Activated naive CD4-positive, alpha-beta T cell treated with anti-CD3 and anti-CD28 coated beads for 36 hours (primary cell): ENCODE measurements at regions not wholly inside any gene's neighbourhood (a gene's known extent, or its start where the extent isn't known, plus 50 kb on each side); places are given as distances from the start of the nearest gene placed in this dataset.
"Not testable (repeated sequence)": the region's sequence is repeated elsewhere in the genome, so short reads cannot be mapped to it uniquely, and the experiment has no call there.

Source experiments
- CTCF ChIA-PET: fragments of 350-600 bp; sonication (Branson Sonifier 250); formaldehyde crosslinking; loops from one replicate; lab custom pipeline; 2021; ENCODE audit warnings: antibody characterized with exemption; lab: Charles Lee
- DNase-seq: peaks from one replicate; pipeline ENCODE4 v3.0.0-alpha.2; 2020
- H3K27ac Mint-ChIP-seq: one replicate; pipeline ENCODE4 v1.8.0; 2021; ENCODE audit warnings: mild to moderate bottlenecking, mixed read lengths
- H3K27me3 Mint-ChIP-seq: one replicate; pipeline ENCODE4 v1.8.0; 2021; ENCODE audit warnings: low read depth, mixed read lengths
- H3K36me3 Mint-ChIP-seq: one replicate; pipeline ENCODE4 v1.8.0; 2021; ENCODE audit warnings: low read depth, mixed read lengths
- H3K4me1 Mint-ChIP-seq: one replicate; pipeline ENCODE4 v1.8.0; 2021; ENCODE audit warnings: low read depth, mixed read lengths
- H3K4me3 Mint-ChIP-seq: one replicate; pipeline ENCODE4 v1.8.0; 2021; ENCODE audit warnings: mild to moderate bottlenecking, moderate library complexity, mixed read lengths
- H3K9me3 Mint-ChIP-seq: one replicate; pipeline ENCODE4 v1.8.0; 2021; ENCODE audit warnings: mixed read lengths
- intact Hi-C: fragments of 100-400 bp; cut with micrococcal nuclease; formaldehyde crosslinking; loops from one replicate; pipeline ENCODE4 v1.15.1; 2023

DNA sequence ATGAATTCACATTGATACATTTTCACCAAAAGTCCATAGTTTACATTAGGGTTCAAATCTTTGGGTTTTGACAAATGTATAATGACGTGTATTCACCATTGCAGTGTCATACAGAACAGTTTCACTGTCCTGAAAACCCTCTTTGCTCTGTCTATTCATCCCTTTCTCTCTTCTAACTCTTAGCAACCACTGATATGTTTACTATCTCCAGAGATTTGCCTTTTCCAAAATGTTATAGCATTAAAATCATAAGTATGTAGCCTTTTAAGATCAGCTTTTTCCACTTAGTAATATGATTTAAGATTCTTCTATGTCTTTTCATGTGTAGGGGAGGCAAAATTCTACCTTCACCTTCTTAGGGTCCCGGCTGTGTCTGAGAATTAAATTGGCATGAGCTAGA is 203.8 kb downstream of the TPRG1 start:
- Mint-ChIP-seq H3K4me1 (no peaks in the 10 kb centered on the region), H3K27me3 (no peaks in the 10 kb centered on the region), H3K9me3 (peaks cover 13% of the 10 kb centered on the region), H3K4me3 (no peak overlapping the region), H3K36me3 (peaks cover 4% of the 10 kb centered on the region), H3K27ac (no peak overlapping the region)
- intact Hi-C loops: no loop called here
- DNase-seq: no peak
- CTCF ChIA-PET: no interaction called here

DNA sequence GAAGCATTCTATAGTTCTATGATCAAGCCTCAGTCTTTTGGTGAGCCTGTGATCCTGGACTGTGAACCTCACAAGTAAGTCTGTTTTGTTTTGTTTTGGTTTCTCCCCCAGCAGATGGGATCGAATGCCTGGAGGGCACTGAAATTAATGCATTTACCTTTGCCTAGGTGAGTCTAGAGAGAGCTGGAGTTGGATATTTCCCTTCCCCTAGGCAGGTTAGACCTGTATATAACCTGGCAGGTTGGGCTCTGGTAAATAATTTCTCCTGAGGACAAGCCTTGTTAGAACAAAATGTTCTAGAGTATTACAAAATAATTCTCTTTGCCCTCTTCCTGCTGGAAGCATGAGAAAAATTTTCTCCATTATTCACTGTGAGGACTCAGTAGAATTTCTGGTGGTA is 211.9 kb downstream of the TPRG1 start:
- Mint-ChIP-seq H3K27ac (no peak overlapping the region), H3K27me3 (no peaks in the 10 kb centered on the region), H3K4me1 (no peaks in the 10 kb centered on the region), H3K36me3 (no peaks in the 10 kb centered on the region), H3K4me3 (no peak overlapping the region), H3K9me3 (peaks cover 5% of the 10 kb centered on the region)
- no peak for DNase-seq
- intact Hi-C loops: no loop called here
- CTCF ChIA-PET: no interaction called here

DNA sequence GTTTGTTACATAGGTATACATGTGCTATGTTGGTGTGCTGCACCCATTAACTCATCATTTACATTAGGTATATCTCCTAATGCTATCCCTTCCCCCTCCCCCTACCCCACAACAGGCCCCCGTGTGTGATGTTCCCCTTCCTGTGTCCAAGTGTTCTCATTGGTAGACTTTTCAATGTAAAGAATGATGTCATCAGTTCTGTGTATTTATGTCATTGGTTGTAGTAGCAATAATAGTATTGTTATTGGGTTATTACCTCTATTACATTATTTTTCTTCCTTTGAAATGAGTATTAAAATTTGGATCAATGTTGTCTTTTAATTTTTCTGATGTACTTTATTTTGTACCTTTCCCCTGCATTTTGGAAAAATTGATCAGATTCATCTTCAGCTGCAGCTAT is 214.1 kb downstream of the TPRG1 start:
- H3K36me3 Mint-ChIP-seq, H3K27me3 Mint-ChIP-seq, intact Hi-C loops, DNase-seq, H3K4me1 Mint-ChIP-seq, H3K9me3 Mint-ChIP-seq, H3K27ac Mint-ChIP-seq, CTCF ChIA-PET, H3K4me3 Mint-ChIP-seq: not testable (repeated sequence)

DNA sequence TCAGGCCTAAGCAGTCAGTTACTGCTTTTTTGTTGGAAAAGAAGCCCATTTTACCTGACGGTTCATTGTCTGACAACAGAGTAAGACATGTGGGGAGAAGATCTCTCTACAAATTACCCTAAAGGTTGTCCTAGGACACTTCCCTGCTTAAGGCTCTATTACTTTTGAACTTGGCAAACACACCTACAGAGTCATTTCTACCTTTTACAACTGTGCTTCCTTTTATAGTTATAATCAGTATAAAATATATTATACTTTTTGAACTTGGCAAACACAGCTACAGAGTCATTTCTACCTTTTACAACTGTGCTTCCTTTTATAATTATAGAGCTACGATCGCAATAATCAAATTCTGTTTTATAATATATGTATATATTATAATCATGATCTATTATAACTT is 215.0 kb downstream of the TPRG1 start:
- CTCF ChIA-PET: no interaction called here
- Mint-ChIP-seq H3K4me3 (no peak overlapping the region), H3K36me3 (no peaks in the 10 kb centered on the region), H3K4me1 (peaks cover 2% of the 10 kb centered on the region), H3K27ac (no peak overlapping the region), H3K9me3 (peaks cover 5% of the 10 kb centered on the region), H3K27me3 (no peaks in the 10 kb centered on the region)
- intact Hi-C loops: no loop called here
- DNase-seq: no peak

DNA sequence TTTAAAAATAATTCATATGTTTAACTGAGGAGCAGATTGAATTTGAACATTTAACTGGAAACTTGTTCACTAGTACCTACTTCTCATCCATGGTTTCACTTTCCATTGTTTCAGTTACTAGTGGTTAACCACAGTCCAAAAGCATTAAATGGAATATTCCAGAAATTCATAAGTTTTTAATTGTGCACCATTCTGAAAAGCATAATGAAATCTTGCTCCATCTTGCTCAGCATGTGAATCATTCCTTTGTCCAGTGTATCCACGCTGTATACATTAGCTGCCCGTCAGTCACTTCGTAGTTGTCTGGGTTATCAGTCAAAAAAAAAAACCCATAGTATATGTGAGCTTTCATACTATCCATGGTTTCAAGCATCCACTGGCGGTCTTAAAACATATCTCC is 217.6 kb downstream of the TPRG1 start:
- Mint-ChIP-seq H3K9me3 (no peaks in the 10 kb centered on the region), H3K4me1 (peaks cover 4% of the 10 kb centered on the region), H3K27me3 (no peaks in the 10 kb centered on the region), H3K27ac (no peak overlapping the region), H3K36me3 (no peaks in the 10 kb centered on the region), H3K4me3 (no peak overlapping the region)
- intact Hi-C loops: no loop called here
- no peak for DNase-seq
- CTCF ChIA-PET: no interaction called here

DNA sequence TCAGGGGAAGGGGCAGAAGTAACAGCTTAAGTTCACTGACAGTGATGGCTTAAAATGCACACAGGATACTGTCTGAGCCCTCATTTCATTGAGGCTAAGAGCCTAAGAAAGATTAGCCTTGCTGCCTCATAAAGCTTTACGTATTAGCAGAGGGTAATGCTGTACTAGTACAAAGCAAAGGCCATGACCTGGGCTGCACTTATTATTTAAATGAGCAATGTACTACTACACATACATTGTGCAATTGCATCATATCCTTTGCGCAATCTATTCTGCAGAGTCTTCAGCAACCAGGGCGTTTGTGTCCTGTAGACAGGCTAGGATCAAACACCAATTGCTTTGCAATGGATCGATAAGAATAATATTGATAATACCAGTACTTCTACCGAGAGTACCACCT is 221.8 kb downstream of the TPRG1 start:
- H3K27me3 Mint-ChIP-seq: no peaks in the 10 kb centered on the region
- CTCF ChIA-PET: no interaction called here
- H3K36me3 Mint-ChIP-seq: no peaks in the 10 kb centered on the region
- peaks cover 5% of the 10 kb centered on the region for H3K4me1 Mint-ChIP-seq
- intact Hi-C loops: no loop called here
- no peak for DNase-seq
- H3K9me3 Mint-ChIP-seq: no peaks in the 10 kb centered on the region
- no peak overlapping the region for H3K4me3 Mint-ChIP-seq
- no peak overlapping the region for H3K27ac Mint-ChIP-seq

DNA sequence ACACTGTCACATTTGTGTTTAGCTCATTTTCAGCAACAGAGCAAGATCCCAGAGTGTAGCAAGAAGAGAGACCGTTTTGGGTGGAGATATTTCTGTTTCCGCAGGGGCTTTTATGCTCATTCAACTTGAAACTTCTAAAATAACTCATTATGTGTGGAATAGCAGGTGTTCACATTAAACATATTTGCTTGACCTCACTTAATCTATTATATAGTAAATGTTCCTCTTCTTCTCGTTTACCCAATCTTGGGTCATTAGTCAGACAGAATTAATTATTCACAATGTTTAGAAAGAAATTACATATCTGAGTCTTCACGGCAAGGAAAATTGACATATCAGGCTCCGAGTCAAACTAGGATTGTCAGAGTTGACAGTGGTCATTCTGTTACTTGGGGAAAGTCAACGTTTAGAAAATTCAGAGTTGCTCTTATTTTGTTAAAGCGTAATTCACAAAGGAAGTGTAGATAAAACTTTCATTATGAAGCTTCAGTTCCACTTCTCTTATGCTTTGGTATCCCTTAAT is 222.9 kb downstream of the TPRG1 start:
- CTCF ChIA-PET: no interaction called here
- intact Hi-C loops: no loop called here
- H3K27ac Mint-ChIP-seq: no peak overlapping the region
- no peaks in the 10 kb centered on the region for H3K36me3 Mint-ChIP-seq
- H3K27me3 Mint-ChIP-seq: no peaks in the 10 kb centered on the region
- H3K9me3 Mint-ChIP-seq: no peaks in the 10 kb centered on the region
- peaks cover 3% of the 10 kb centered on the region for H3K4me1 Mint-ChIP-seq
- no peak overlapping the region for H3K4me3 Mint-ChIP-seq
- no peak for DNase-seq

DNA sequence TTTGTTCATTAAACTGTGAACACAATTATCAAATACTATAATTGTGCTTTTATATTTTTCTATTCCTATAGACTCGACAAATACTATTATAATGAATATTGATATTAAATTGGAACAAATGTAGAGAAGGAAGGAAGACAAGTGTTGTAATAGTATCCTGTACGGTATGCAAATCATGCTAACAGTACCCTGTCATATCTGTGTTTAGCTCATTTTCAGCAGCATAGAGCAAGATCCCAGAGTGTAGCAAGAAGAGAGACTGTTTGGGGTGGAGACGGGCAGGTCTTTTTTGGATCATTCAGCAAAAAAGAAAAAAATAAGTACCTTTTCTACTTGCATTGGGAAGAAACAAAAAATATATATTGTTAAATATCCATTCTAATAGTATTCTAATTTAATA is 224.1 kb downstream of the TPRG1 start:
- peaks cover 3% of the 10 kb centered on the region for H3K4me1 Mint-ChIP-seq
- DNase-seq: no peak
- no peaks in the 10 kb centered on the region for H3K36me3 Mint-ChIP-seq
- no peaks in the 10 kb centered on the region for H3K9me3 Mint-ChIP-seq
- intact Hi-C loops: no loop called here
- CTCF ChIA-PET: no interaction called here
- no peak overlapping the region for H3K4me3 Mint-ChIP-seq
- no peaks in the 10 kb centered on the region for H3K27me3 Mint-ChIP-seq
- H3K27ac Mint-ChIP-seq: no peak overlapping the region

DNA sequence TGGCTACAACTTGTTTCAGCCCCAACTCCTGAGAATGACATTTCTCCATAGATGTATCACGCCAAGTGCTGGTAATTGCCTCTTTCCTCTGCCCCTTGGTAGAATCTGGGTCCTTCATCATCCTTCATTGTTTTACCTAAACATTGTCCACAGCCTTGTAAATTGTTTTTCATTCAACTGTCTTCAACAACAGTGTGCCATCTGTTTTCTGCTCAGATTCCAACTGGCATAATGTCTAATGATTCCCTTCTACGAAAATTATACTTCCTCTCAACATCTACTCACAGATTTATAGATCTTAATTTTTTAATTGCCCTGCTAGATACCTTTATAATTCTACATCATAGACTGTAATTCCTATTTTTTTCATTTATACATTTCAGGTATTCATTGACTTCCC is 226.9 kb downstream of the TPRG1 start:
- no peaks in the 10 kb centered on the region for H3K27me3 Mint-ChIP-seq
- peaks cover 3% of the 10 kb centered on the region for H3K4me1 Mint-ChIP-seq
- no peaks in the 10 kb centered on the region for H3K9me3 Mint-ChIP-seq
- CTCF ChIA-PET: no interaction called here
- H3K36me3 Mint-ChIP-seq: no peaks in the 10 kb centered on the region
- H3K27ac Mint-ChIP-seq: no peak overlapping the region
- intact Hi-C loops: no loop called here
- H3K4me3 Mint-ChIP-seq: no peak overlapping the region
- no peak for DNase-seq

DNA sequence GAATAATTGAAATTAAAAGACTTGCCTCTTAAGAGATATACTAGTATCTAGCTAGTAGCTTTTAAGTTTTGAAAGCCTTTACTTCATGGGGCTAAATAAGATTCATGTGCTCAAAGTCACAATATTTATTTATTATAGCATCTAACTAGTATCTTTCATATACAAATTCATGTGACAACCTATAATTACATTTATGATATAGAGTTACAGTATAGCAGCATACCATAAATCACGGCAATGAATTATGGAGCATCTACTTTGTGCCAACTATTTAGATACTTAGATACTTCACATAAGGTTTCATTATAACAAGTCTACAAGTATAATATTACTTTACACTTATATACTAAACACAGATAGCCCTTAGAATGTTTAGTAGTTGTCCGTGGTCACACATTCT is 229.4 kb downstream of the TPRG1 start:
- peaks cover 8% of the 10 kb centered on the region for H3K4me1 Mint-ChIP-seq
- no peak for DNase-seq
- no peaks in the 10 kb centered on the region for H3K9me3 Mint-ChIP-seq
- H3K4me3 Mint-ChIP-seq: no peak overlapping the region
- CTCF ChIA-PET: no interaction called here
- intact Hi-C loops: no loop called here
- no peak overlapping the region for H3K27ac Mint-ChIP-seq
- H3K36me3 Mint-ChIP-seq: no peaks in the 10 kb centered on the region
- no peaks in the 10 kb centered on the region for H3K27me3 Mint-ChIP-seq

DNA sequence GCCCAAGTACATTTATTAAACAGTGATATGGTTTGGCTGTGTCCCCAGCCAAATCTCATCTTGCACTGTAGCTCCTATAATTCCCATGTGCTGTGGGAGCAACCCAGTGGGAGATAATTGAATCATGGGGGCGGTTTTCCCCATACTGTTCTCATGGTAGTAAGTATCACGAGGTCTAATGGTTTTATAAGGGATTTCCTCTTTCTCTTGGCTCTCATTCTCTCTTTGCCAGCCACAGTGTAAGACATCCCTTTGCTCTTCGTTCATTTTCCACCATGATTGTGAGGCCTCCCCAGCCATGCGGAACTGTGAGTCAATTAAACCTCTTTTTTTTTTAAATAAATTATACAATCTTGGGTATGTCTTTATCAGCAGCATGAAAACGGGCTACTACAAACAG is 228.0 kb upstream of the TP63 start:
- no peaks in the 10 kb centered on the region for H3K9me3 Mint-ChIP-seq
- H3K27me3 Mint-ChIP-seq: no peaks in the 10 kb centered on the region
- CTCF ChIA-PET: no interaction called here
- H3K4me1 Mint-ChIP-seq: peaks cover 8% of the 10 kb centered on the region
- intact Hi-C loops: no loop called here
- no peak overlapping the region for H3K27ac Mint-ChIP-seq
- no peaks in the 10 kb centered on the region for H3K36me3 Mint-ChIP-seq
- DNase-seq: no peak
- H3K4me3 Mint-ChIP-seq: no peak overlapping the region

DNA sequence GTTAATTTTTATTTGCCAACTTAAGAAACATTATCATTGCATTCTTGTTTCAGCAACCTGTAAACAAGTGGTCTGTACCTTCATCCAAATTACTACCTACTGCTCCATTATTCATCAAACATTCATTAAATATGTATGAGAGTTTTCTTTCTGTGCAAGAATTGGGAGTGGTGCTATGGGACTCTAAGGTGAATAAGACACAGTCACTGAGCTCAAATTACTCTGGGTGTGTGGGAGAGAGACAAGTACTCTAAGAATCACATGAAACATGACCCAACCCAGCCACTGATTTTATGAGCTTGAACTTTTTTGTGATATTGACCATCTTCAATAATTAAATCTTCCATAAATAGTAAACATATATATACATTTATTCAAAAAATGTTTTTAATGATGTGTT is 227.2 kb upstream of the TP63 start:
- Mint-ChIP-seq H3K27me3 (no peaks in the 10 kb centered on the region), H3K4me3 (no peak overlapping the region), H3K4me1 (peaks cover 8% of the 10 kb centered on the region), H3K9me3 (no peaks in the 10 kb centered on the region), H3K27ac (no peak overlapping the region), H3K36me3 (no peaks in the 10 kb centered on the region)
- intact Hi-C loops: no loop called here
- CTCF ChIA-PET: no interaction called here
- DNase-seq: no peak

DNA sequence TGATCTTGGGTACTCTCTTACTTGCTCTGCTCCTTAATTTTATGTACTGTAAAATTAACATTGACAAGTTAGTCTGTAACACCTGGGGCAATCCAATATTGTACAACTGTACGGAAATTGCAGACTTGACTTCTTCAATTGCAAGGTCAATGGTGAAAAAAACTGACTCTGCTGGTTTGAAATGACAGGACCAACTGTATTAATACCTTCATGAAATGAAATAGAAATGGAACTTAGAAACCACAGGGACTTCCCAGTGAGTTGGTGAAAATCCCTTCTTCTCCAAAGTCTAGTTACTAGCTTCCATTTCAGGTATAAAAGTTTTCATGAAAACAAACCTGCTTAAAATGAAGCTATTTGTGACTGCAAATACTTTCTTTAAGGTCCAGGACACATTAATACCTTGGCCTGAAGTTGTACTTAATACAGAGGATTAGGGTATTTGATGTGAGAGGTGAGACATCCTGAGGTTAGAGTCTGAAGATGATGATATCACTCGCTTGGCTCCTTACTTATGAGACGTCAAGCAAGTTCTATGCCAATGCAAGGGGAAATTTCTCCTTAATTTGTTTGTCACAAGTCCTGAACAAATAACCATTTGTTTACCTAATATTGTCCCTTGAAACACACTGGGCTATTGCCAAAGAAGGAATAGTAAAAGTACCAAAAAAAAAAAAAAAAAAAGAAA is 226.2 kb upstream of the TP63 start:
- Mint-ChIP-seq H3K27ac (no peak overlapping the region), H3K4me1 (peaks cover 8% of the 10 kb centered on the region), H3K4me3 (no peak overlapping the region), H3K36me3 (no peaks in the 10 kb centered on the region), H3K27me3 (no peaks in the 10 kb centered on the region), H3K9me3 (no peaks in the 10 kb centered on the region)
- DNase-seq: no peak
- intact Hi-C loops: no loop called here
- CTCF ChIA-PET: interaction anchor here (0.7 kb wide), 1 partner anchor 272 kb away, joined by 3 read pairs; no protein-coding TSS in a partner anchor
